HEK293 (cell line): ENCODE measurements at regions not wholly inside any gene's neighbourhood (a gene's known extent, or its start where the extent isn't known, plus 50 kb on each side); places are given as distances from the start of the nearest gene placed in this dataset.

Source experiments
- CTCF ChIA-PET: fragments of 350-600 bp; formaldehyde crosslinking; extraction: SDS; loops from one replicate; lab custom pipeline; 2021; ENCODE audit warnings: antibody characterized with exemption; lab: Yijun Ruan, JAX
- POLR2A ChIA-PET: fragments of 300-600 bp; formaldehyde crosslinking; extraction: SDS; loops from one replicate; lab custom pipeline; 2020; ENCODE audit warnings: antibody characterized with exemption, inconsistent platforms; lab: Yijun Ruan, JAX
- H3K27ac ChIP-seq: fragments of 200-500 bp; sonication (Bioruptor generic); 2 replicates; pipeline ENCODE4 v1.5.1; 2014; ENCODE audit warnings: low read depth, low read length, control low read depth, inconsistent platforms; ENCODE audit errors: extremely low read depth
- H3K36me3 ChIP-seq, 2 experiments: fragments of 200-500 bp in 1 of 2; sonication (Bioruptor generic) in 1 of 2; 1 replicate in 1 of 2; 2 replicates in 1 of 2; pipeline ENCODE4 v1.5.1; 2014 to 2017; ENCODE audit warnings: inconsistent platforms in 2 of 2, low read length in 2 of 2; ENCODE audit not compliant: control insufficient read depth in 2 of 2, insufficient read depth in 1 of 2
- H3K4me1 ChIP-seq: fragments of 200-500 bp; sonication (Bioruptor generic); 2 replicates; pipeline ENCODE4 v1.5.1; 2014; ENCODE audit warnings: mild to moderate bottlenecking, low read length, inconsistent platforms; ENCODE audit not compliant: control insufficient read depth, insufficient read depth
- H3K4me3 ChIP-seq: 2 replicates; pipeline ENCODE4 v1.5.1; 2011; ENCODE audit warnings: low read depth, mild to moderate bottlenecking, control low read depth, low read length, moderate library complexity
- H3K9me3 ChIP-seq: fragments of 200-500 bp; sonication (Bioruptor generic); 2 replicates; pipeline ENCODE4 v1.5.1; 2014; ENCODE audit warnings: low read depth, low read length, inconsistent platforms; ENCODE audit not compliant: control insufficient read depth, insufficient read depth
- FEZF1 ChIP-seq: fragments of 450-650 bp; formaldehyde crosslinking; IDR thresholded peaks from 2 replicates; pipeline ENCODE4 v1.5.1; 2016; ENCODE audit warnings: missing biosample characterization, missing genetic modification characterization
- HIC1 ChIP-seq: fragments of 450-650 bp; formaldehyde crosslinking; IDR thresholded peaks from 2 replicates; pipeline ENCODE4 v1.5.1; 2016; ENCODE audit warnings: missing biosample characterization, missing genetic modification characterization
- MZF1 ChIP-seq: fragments of 450-650 bp; formaldehyde crosslinking; IDR thresholded peaks from 2 replicates; pipeline ENCODE4 v1.5.1; 2017; ENCODE audit warnings: missing biosample characterization, missing genetic modification characterization, borderline replicate concordance
- REST ChIP-seq: fragments of 450-650 bp; formaldehyde crosslinking; IDR thresholded peaks from 2 replicates; pipeline ENCODE4 v1.5.1; 2016; ENCODE audit warnings: missing biosample characterization, missing genetic modification characterization
- SCRT2 ChIP-seq: fragments of 450-650 bp; formaldehyde crosslinking; IDR thresholded peaks from 2 replicates; pipeline ENCODE4 v1.5.1; 2016; ENCODE audit warnings: missing biosample characterization, missing genetic modification characterization
- SETDB1 ChIP-seq: IDR thresholded peaks from one replicate; pipeline ENCODE4 v1.6.1; 2017; ENCODE audit warnings: mild to moderate bottlenecking, low read length, moderate library complexity, mixed read lengths; ENCODE audit not compliant: insufficient read length
- SP7 ChIP-seq: fragments of 450-650 bp; formaldehyde crosslinking; IDR thresholded peaks from 2 replicates; pipeline ENCODE4 v1.5.1; 2016; ENCODE audit warnings: missing biosample characterization, missing genetic modification characterization
- ZBTB17 ChIP-seq: fragments of 450-650 bp; formaldehyde crosslinking; IDR thresholded peaks from 2 replicates; pipeline ENCODE4 v1.5.1; 2016; ENCODE audit warnings: missing biosample characterization, missing genetic modification characterization
- ZBTB8A ChIP-seq: fragments of 450-650 bp; formaldehyde crosslinking; IDR thresholded peaks from 2 replicates; pipeline ENCODE4 v1.5.1; 2016; ENCODE audit warnings: missing biosample characterization, missing genetic modification characterization
- ZFP41 ChIP-seq: fragments of 450-650 bp; formaldehyde crosslinking; IDR thresholded peaks from 2 replicates; pipeline ENCODE4 v1.5.1; 2016; ENCODE audit warnings: missing biosample characterization, missing genetic modification characterization, borderline replicate concordance
- ZNF157 ChIP-seq: fragments of 450-650 bp; formaldehyde crosslinking; IDR thresholded peaks from 2 replicates; pipeline ENCODE4 v1.5.1; 2016; ENCODE audit warnings: missing biosample characterization, missing genetic modification characterization
- ZNF202 ChIP-seq: fragments of 450-650 bp; formaldehyde crosslinking; IDR thresholded peaks from 2 replicates; pipeline ENCODE4 v1.5.1; 2016; ENCODE audit warnings: missing biosample characterization, missing genetic modification characterization, borderline replicate concordance
- ZNF221 ChIP-seq: fragments of 450-650 bp; formaldehyde crosslinking; IDR thresholded peaks from 2 replicates; pipeline ENCODE4 v1.5.1; 2017; ENCODE audit warnings: missing biosample characterization, missing genetic modification characterization, borderline replicate concordance
- ZNF48 ChIP-seq: fragments of 450-650 bp; formaldehyde crosslinking; IDR thresholded peaks from 2 replicates; pipeline ENCODE4 v1.5.1; 2016; ENCODE audit warnings: missing biosample characterization, missing genetic modification characterization
- ZNF521 ChIP-seq: fragments of 450-650 bp; formaldehyde crosslinking; IDR thresholded peaks from 2 replicates; pipeline ENCODE4 v1.5.1; 2017; ENCODE audit warnings: missing biosample characterization, mild to moderate bottlenecking, missing genetic modification characterization
- ZNF529 ChIP-seq: fragments of 450-650 bp; formaldehyde crosslinking; IDR thresholded peaks from 2 replicates; pipeline ENCODE4 v1.5.1; 2017; ENCODE audit warnings: missing genetic modification characterization, missing biosample characterization; ENCODE audit not compliant: insufficient replicate concordance
- ZNF707 ChIP-seq: fragments of 450-650 bp; formaldehyde crosslinking; IDR thresholded peaks from 2 replicates; pipeline ENCODE4 v1.5.1; 2016; ENCODE audit warnings: missing biosample characterization, missing genetic modification characterization
- ZNF76 ChIP-seq: fragments of 450-650 bp; formaldehyde crosslinking; IDR thresholded peaks from 2 replicates; pipeline ENCODE4; 2016; ENCODE audit warnings: low read depth, missing biosample characterization, missing genetic modification characterization, borderline replicate concordance
- ZNF843 ChIP-seq: fragments of 450-650 bp; formaldehyde crosslinking; IDR thresholded peaks from 2 replicates; pipeline ENCODE4 v1.5.1; 2016; ENCODE audit warnings: missing biosample characterization, missing genetic modification characterization
- ZSCAN16 ChIP-seq: fragments of 450-650 bp; formaldehyde crosslinking; IDR thresholded peaks from 2 replicates; pipeline ENCODE4 v1.5.1; 2016; ENCODE audit warnings: missing biosample characterization, missing genetic modification characterization
- TF ChIP-seq, protein P1 (sequence below): fragments of 450-650 bp; formaldehyde crosslinking; IDR thresholded peaks from 2 replicates; pipeline ENCODE4 v1.5.1; 2016; ENCODE audit warnings: missing biosample characterization, missing genetic modification characterization
- TF ChIP-seq, protein P2 (sequence below): fragments of 450-650 bp; formaldehyde crosslinking; IDR thresholded peaks from 2 replicates; pipeline ENCODE4 v1.5.1; 2016; ENCODE audit warnings: missing biosample characterization, missing genetic modification characterization
- TF ChIP-seq, protein P3 (sequence below): fragments of 450-650 bp; formaldehyde crosslinking; IDR thresholded peaks from 2 replicates; pipeline ENCODE4 v1.5.1; 2016; ENCODE audit warnings: missing biosample characterization, missing genetic modification characterization
- TF ChIP-seq, protein P4 (sequence below): sonication (generic); formaldehyde crosslinking; IDR thresholded peaks from 2 replicates; pipeline ENCODE4 v1.8.1; 2022; ENCODE audit warnings: mild to moderate bottlenecking, moderate library complexity, missing genetic modification reagents

- no peaks in the 10 kb centered on the region for H3K36me3 ChIP-seq
- H3K4me1 ChIP-seq, result no peaks in the 10 kb centered on the region
- ChIA-PET CTCF (interaction anchor here (0.6 to 1.0 kb wide), 3 partner anchors 35 to 248 kb away, joined by 3 read pairs; no protein-coding TSS in a partner anchor), POLR2A (no interaction called here)
- no peak overlapping the region for H3K4me3 ChIP-seq
- H3K27ac ChIP-seq, result no peak overlapping the region
- TF ChIP-seq ZNF76 (tag by site-specific recombination), result no peak
- no peak for TF ChIP-seq ZNF843 (tag by site-specific recombination)
- TF ChIP-seq, protein P1, sequence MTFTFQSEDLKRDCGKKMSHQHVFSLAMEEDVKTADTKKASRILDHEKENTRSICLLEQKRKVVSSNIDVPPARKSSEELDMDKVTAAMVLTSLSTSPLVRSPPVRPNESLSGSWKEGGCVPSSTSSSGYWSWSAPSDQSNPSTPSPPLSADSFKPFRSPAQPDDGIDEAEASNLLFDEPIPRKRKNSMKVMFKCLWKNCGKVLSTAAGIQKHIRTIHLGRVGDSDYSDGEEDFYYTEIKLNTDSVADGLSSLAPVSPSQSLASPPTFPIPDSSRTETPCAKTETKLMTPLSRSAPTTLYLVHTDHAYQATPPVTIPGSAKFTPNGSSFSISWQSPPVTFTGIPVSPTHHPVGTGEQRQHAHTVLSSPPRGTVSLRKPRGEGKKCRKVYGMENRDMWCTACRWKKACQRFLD (tag by site-specific recombination), result no peak
- TF ChIP-seq ZNF157 (tag by site-specific recombination), result no peak
- TF ChIP-seq SP7 (tag by site-specific recombination), result no peak
- no peak for TF ChIP-seq MZF1 (tag by site-specific recombination)
- TF ChIP-seq ZFP41 (tag by site-specific recombination), result no peak
- TF ChIP-seq ZNF529 (tag by site-specific recombination), result no peak
- TF ChIP-seq ZNF521 (tag by site-specific recombination), result no peak
- H3K9me3 ChIP-seq, result no peaks in the 10 kb centered on the region; the same call in 1 of the 2 replicates
Measured at GRCh38 chrX:51182545-51182944, 150.1 kb upstream of the NUDT10 start.

- POLR2A ChIA-PET, result no interaction called here
- H3K27ac ChIP-seq, result no peak overlapping the region
- CTCF ChIA-PET, result no interaction called here
- H3K4me1 ChIP-seq, result no peaks in the 10 kb centered on the region
- no peak overlapping the region for H3K4me3 ChIP-seq
- H3K9me3 ChIP-seq, result no peaks in the 10 kb centered on the region
- H3K36me3 ChIP-seq, result no peaks in the 10 kb centered on the region
- TF ChIP-seq ZNF48 (no peak), HIC1 (tag by site-specific recombination) (no peak), ZNF202 (tag by site-specific recombination) (no peak), FEZF1 (no peak), ZNF221 (tag by site-specific recombination) (no peak), ZBTB17 (tag by site-specific recombination) (no peak), REST (tag by site-specific recombination) (no peak), ZNF707 (tag by site-specific recombination) (no peak), ZSCAN16 (tag by site-specific recombination) (no peak), ZBTB8A (tag by site-specific recombination) (no peak), SCRT2 (tag by site-specific recombination) (no peak), SETDB1 (no peak), ZNF529 (tag by site-specific recombination) (no peak)
- TF ChIP-seq, protein P2, sequence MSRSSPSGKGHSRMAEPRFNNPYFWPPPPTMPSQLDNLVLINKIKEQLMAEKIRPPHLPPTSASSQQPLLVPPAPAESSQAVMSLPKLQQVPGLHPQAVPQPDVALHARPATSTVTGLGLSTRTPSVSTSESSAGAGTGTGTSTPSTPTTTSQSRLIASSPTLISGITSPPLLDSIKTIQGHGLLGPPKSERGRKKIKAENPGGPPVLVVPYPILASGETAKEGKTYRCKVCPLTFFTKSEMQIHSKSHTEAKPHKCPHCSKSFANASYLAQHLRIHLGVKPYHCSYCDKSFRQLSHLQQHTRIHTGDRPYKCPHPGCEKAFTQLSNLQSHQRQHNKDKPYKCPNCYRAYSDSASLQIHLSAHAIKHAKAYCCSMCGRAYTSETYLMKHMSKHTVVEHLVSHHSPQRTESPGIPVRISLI, result no peak
- TF ChIP-seq, protein P3, sequence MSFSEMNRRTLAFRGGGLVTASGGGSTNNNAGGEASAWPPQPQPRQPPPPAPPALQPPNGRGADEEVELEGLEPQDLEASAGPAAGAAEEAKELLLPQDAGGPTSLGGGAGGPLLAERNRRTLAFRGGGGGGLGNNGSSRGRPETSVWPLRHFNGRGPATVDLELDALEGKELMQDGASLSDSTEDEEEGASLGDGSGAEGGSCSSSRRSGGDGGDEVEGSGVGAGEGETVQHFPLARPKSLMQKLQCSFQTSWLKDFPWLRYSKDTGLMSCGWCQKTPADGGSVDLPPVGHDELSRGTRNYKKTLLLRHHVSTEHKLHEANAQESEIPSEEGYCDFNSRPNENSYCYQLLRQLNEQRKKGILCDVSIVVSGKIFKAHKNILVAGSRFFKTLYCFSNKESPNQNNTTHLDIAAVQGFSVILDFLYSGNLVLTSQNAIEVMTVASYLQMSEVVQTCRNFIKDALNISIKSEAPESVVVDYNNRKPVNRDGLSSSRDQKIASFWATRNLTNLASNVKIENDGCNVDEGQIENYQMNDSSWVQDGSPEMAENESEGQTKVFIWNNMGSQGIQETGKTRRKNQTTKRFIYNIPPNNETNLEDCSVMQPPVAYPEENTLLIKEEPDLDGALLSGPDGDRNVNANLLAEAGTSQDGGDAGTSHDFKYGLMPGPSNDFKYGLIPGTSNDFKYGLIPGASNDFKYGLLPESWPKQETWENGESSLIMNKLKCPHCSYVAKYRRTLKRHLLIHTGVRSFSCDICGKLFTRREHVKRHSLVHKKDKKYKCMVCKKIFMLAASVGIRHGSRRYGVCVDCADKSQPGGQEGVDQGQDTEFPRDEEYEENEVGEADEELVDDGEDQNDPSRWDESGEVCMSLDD, result no peak
- TF ChIP-seq, protein P4, sequence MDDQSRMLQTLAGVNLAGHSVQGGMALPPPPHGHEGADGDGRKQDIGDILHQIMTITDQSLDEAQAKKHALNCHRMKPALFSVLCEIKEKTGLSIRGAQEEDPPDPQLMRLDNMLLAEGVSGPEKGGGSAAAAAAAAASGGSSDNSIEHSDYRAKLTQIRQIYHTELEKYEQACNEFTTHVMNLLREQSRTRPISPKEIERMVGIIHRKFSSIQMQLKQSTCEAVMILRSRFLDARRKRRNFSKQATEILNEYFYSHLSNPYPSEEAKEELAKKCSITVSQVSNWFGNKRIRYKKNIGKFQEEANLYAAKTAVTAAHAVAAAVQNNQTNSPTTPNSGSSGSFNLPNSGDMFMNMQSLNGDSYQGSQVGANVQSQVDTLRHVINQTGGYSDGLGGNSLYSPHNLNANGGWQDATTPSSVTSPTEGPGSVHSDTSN, result no peak
Measured at GRCh38 chrX:51192104-51192503, 140.5 kb upstream of the NUDT10 start.
